Heart left ventricle (tissue), 13 donors: ENCODE measurements at regions not wholly inside any gene's neighbourhood (a gene's known extent, or its start where the extent isn't known, plus 50 kb on each side); places are given as distances from the start of the nearest gene placed in this dataset.

Experiments
- POLR2A ChIP-seq, 2 donors: fragments of 450-650 bp; IDR thresholded peaks; one replicate each; pipeline ENCODE4 v1.6.1; 2017; ENCODE audit warnings: antibody characterized with exemption in 2 of 2, mild to moderate bottlenecking in 2 of 2, moderate library complexity in 2 of 2
- TF ChIP-seq, protein P1 (sequence below), 12 donors: fragments of 200-600 bp; sonication (generic) in 4 of 12; IDR thresholded peaks; one replicate each; pipeline versions ENCODE4 v1.5.0 to v1.8.0; 2018 to 2022; ENCODE audit warnings: antibody characterized with exemption in 12 of 12, mild to moderate bottlenecking in 5 of 12
- donor health status: ischemic (EF 13 %, LVEDD 7.1; RV severe dilation, severe dysfunction).
- donor health status: DM: no; HTN: yes; CAD: no.
- donor health status: DM: no; HTN: no; CAD: no.
- donor health status: ischemic (EF 25% LVEDD 6.9; RV normal size, moderate dysfunction).
- donor health status: ischemic (EF 25% LVEDD 5.7; RV mildly dilated, moderate dysfunction).
- donor health status: ischemic (EF 35%, LVEDD 5.7; RV mildly dilated, moderate dysfunction).
- donor health status: nonischemic (EF 11% LVEDD 7.7; RV severe dilation, severe dysfunction).
- donor health status: DM: yes; HTN: yes; CAD: no.
- donor health status: PGD.
- donor health status: ischemic (EF 29% LVEDD 5.4; RV normal size, mild dysfunction).
- donor health status: nonischemic (EF 23%, LVEDD 6.1; RV moderate dilation, normal function).

DNA sequence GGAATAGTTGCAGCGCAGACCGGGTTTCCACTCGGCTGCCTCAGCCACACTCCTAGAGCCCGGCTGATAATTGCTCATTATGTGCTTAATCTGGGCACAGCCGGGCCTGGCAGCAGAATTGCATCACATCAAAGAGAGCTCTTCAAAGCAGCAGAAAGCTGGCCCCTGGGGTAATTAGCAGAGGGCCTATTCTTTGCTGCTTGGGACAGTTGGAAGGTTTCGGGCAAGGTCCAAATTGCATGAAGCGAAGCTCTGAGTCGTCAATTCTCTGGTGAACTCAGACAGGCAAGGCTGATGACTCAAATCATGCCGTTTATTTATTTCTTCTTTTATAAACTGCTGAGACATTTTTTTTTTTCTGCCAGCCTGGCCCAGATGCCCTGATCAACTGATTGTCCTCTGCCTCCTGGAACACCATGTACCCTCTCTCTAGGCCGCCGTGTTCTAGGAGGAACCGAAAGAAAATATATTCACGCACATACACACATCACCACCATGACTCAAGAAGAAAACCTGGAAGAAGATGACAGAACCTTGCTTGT lies 242.2 kb downstream of the RAB11FIP2 start:
- TF ChIP-seq, protein P1, sequence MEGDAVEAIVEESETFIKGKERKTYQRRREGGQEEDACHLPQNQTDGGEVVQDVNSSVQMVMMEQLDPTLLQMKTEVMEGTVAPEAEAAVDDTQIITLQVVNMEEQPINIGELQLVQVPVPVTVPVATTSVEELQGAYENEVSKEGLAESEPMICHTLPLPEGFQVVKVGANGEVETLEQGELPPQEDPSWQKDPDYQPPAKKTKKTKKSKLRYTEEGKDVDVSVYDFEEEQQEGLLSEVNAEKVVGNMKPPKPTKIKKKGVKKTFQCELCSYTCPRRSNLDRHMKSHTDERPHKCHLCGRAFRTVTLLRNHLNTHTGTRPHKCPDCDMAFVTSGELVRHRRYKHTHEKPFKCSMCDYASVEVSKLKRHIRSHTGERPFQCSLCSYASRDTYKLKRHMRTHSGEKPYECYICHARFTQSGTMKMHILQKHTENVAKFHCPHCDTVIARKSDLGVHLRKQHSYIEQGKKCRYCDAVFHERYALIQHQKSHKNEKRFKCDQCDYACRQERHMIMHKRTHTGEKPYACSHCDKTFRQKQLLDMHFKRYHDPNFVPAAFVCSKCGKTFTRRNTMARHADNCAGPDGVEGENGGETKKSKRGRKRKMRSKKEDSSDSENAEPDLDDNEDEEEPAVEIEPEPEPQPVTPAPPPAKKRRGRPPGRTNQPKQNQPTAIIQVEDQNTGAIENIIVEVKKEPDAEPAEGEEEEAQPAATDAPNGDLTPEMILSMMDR (IDR thresholded peaks at IDR 0.05) = no peak
- TF ChIP-seq POLR2A (IDR thresholded peaks at IDR 0.05) = no peak
